Activated CD8-positive, alpha-beta memory T cell treated with anti-CD3 and anti-CD28 coated beads, Interleukin-2, amount 50 U/mL, for 1 hour (primary cell): ENCODE measurements at regions not wholly inside any gene's neighbourhood (a gene's known extent, or its start where the extent isn't known, plus 50 kb on each side); places are given as distances from the start of the nearest gene placed in this dataset.
"Not testable (repeated sequence)": the region's sequence is repeated elsewhere in the genome, so short reads cannot be mapped to it uniquely, and the experiment has no call there.

ENCODE experiments used
- DNase-seq: peaks from one replicate; pipeline ENCODE4 v3.0.0-alpha.2; 2020; ENCODE audit errors: extremely low read depth

GRCh38 chr10:8379906-8380832 lies 325.7 kb downstream of the GATA3 start:
- no peak for DNase-seq

DNA sequence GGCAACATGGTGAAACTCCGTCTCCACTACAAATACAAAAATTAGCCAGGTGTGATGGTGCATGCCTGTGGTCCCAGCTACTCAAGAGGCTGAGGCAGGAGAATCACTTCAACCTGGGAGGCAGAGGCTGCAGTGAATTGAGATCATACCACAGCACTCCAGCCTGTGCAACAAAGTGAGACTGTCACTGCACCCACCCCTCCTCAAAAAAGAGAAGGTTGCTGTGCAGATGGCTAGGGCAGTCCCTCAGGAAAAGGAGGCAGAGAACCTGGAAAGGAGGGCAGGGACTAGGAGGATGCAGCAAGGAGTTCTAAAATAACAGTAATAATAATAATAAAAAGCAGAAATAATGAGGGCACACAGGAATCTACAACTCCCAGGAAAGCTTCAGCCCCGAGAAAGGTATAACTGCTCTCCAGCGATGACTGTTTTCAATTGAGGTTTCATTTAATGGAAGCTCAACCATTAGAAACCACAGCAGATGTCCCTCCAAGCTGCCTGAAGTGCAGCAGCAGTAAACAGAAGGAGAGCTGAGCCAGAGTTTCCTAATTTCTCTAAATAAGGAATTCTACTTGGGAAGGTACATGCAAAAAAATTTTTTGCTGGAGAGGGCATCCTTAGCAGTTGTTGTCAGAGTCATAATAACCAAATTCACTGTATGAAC lies 326.5 kb downstream of the GATA3 start:
- no peak for DNase-seq

DNA sequence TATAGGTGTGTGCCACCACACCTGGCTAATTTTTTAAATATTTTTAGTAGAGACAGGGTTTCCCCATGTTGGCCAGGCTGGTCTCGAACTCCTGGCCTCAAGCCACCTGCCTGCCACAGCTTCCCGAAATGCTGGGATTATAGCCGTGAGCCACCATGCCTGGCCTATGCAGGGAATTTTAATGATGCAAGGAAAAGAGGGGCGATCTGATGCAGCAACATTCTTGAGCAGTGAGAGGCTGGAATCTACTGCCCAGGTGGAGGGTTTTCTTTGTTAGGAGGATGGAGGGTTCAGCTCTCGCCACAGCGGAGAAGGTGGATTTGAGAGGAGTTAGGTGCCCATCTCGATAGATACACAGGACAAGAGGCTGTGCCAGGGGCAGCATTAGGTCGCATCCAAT lies 332.3 kb downstream of the GATA3 start:
- no peak for DNase-seq

DNA sequence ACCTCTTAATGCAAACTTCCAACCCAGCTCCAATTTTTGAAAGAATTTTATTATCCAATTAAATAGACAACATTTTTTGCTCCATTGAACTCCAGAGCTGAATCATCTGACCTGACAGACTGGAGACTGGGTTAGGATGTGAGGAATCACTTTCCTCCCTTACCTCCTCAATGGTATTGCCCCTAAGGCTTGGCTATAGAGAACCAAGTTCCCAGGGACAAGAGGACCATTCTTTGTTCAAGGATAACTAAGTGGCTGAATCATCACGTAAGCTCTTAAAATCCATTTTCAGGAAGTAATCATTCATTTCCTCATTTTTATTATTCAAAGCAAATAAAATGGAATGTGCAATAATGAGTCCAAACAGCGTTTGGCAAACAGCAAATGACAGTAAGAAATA lies 335.1 kb downstream of the GATA3 start:
- no peak for DNase-seq

- no peak for DNase-seq
These were observed 337.7 kb downstream of the GATA3 start for GRCh38 chr10:8392216-8392615.

DNA sequence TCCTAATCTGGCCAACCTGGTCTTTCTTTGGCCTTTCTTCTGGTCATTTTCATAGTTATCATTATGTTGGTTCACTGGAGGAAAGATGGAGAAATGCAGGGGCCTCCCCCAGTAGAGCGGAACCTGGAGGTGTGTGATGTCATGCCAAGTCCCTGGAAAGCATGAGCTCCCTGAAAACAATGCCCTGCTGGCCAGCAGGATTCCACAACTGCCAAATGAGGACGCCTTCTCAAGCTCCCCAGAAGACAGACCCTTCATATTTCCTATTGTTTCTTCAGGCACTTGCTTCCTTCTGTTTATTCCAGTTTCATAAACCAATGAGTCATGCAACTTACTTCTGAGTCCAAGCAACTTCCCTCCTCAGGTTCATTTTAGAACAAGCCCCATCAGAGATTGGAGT lies 339.0 kb downstream of the GATA3 start:
- DNase-seq: no peak

DNA sequence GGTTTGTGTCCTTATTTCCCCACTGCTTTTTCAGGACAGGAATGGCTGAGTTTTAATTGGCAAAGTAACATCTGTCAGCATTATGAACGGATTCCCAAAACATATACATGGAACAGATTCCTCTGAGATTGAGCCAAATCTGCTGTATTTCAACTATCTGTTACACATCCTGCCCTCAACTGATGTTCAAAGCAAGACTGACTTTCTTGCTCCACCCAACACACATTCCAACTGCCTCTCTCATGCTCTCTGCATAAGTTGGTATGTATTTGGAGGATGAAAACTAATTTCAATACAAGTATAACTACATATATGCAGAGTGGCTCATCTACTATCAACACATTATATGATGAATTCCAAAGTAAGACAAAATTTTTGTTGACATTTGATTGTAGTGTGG lies 342.2 kb downstream of the GATA3 start:
- no peak for DNase-seq

- no peak for DNase-seq
These were observed 344.3 kb downstream of the GATA3 start for GRCh38 chr10:8398771-8399170.

DNA sequence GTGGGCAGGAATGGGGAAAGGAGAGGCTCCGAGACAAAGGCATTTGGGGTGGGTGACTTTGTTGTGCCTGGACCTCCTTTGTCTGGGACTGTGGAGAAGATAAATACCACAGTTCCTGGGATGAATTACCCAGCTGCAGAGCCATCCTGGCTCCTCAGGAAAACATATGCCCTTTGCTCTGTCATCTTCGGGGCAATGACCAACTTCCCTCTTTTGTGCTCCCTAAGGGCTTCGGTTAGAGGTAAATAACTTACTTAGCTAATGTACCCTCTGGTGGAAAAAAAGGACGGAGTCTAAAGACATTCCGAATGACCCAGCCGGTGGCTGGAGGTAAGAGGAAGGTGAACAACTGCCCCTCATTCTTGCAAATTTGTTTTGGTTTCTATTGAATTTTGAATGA lies 345.7 kb downstream of the GATA3 start:
- DNase-seq: no peak

- no peak for DNase-seq
These were observed 346.4 kb downstream of the GATA3 start for GRCh38 chr10:8400892-8401291.

- DNase-seq: no peak
These were observed 347.0 kb downstream of the GATA3 start for GRCh38 chr10:8401531-8401930.

GRCh38 chr10:8402576-8402975 lies 348.1 kb downstream of the GATA3 start:
- no peak for DNase-seq

DNA sequence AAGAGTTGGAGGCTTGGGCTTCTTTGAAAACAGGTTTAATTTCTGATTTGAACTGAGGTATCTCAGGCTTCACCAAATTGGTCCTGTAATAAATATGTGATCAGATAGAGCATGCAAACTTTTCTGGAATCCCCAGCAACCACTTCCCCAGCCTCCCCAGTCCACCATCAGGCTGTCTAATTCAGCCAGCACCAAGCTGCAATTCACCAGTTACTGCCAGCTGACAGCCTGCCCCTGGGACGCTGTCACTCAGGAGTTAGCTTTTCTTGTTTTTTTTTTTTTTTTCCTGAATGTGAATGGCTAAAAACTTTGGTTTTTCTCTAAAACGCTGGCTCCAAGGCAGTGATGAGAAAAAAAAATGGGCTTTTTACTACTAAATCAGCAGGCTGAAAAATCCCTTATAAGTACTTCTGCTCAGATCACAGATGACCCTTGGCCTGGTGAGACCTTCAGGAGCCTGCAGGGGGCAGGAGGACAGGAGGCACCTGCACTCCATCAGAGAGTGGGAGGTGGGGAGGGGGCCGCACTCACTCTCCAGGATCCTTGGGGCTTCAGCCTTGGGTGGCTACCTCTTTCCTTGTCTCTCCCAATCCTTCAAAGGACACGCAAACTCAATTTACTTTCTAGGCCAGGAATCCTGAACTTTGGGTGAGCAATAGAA lies 349.4 kb downstream of the GATA3 start:
- no peak for DNase-seq

GRCh38 chr10:8404721-8405120 lies 350.2 kb downstream of the GATA3 start:
- DNase-seq: no peak

DNA sequence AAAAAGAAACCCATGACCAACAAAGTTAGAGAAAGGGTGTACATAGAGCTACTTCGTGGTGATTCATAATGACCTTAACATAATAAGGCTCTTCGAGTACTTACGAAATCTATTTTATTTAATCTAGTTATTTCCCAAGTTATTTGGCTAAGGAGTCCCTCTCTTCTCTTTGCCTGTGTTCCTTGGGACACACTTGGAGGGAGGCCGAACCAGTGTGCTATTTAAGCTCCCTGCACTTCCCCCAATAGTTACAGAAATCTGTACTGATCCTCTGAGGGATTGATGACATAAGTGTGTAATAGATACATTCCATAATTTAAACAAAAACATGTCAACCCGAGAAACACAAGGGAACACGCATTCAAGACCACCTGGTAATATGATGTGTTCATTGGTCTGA lies 351.1 kb downstream of the GATA3 start:
- DNase-seq: no peak

DNA sequence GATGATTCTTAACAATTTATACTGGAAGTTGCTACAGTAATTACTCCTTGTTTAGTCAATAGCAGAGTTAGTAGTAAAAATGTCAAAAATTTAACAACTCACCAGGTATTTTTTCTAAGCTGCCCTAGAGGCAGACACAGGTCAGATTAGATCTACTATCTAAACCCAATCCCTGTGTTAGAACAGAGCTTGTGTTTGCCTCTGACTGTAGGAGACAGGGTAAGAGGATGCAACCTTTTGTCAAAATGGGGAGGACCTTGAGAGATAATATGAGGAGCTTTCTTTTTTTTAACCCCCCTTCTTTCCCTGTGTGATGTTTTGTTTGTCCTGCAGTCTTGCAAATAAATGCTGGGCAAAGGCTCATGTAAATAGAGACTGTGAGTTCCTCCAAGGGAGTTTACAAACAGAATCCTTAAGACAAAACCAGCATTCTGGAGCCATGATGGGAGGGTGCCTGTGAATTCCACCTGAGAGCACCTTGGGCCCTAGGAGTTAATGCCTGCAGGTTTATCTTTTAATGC lies 353.1 kb downstream of the GATA3 start:
- no peak for DNase-seq

DNA sequence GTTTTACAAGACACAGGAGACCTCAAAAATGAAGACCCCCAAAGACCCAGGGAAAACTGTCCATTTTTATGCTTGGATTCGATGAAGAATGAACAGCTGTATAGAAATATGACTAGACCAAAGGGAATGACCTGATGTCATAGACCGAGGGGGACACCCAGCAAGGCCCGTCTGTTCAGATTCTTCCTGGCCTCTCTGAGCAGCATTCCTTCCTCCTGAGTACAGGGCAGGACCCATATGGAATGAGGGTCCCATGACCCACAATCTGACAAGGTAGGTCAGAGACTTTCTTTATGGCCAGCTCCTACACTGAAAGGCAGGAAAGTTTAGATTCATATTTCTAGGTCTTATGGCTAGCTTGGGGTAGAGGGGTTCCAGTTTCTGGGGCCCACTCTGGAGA lies 356.0 kb downstream of the GATA3 start:
- no peak for DNase-seq

- no peak for DNase-seq
These were observed 358.1 kb downstream of the GATA3 start for GRCh38 chr10:8412541-8412940.

DNA sequence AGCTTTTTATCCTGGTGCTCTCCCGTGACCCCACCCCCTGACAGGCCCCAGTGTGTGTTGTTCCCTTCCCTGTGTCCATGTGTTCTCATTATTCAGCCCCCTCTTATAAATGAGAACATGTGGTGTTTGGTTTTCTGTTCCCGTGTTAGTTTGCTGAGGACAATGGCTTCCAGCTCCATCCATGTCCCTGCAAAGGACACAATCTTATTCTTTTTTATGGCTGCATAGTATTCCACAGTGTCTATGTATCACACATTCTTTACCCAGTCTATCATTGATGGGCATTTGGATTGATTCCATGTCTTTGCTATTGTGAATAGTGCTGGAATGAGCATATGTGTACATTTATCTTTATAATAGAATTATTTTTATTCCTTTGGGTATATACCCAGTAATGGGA lies 360.5 kb downstream of the GATA3 start:
- not testable (repeated sequence) for DNase-seq

- no peak for DNase-seq
These were observed 361.8 kb downstream of the GATA3 start for GRCh38 chr10:8416192-8416701.

GRCh38 chr10:8416760-8417159 lies 362.3 kb downstream of the GATA3 start:
- DNase-seq: no peak

GRCh38 chr10:8417631-8418030 lies 363.1 kb downstream of the GATA3 start:
- DNase-seq: no peak
